Endothelial cell of umbilical vein (primary cell): ENCODE measurements at regions not wholly inside any gene's neighbourhood (a gene's known extent, or its start where the extent isn't known, plus 50 kb on each side); places are given as distances from the start of the nearest gene placed in this dataset.

ENCODE experiments used
- CTCF ChIP-seq, 2 donors: IDR thresholded peaks; 1 replicate in 1 of 2; 2 replicates in 1 of 2; pipeline ENCODE4 v1.5.1; 2011; ENCODE audit warnings: low read length in 2 of 2, mild to moderate bottlenecking in 2 of 2, moderate library complexity in 2 of 2, control low read depth in 1 of 2, inconsistent platforms in 1 of 2, low read depth in 1 of 2; ENCODE audit not compliant: insufficient read depth in 1 of 2; ENCODE audit errors: extremely low read depth in 1 of 2
- EZH2 ChIP-seq: IDR thresholded peaks from 2 replicates; pipeline ENCODE4 v1.6.1; 2012; ENCODE audit warnings: borderline replicate concordance, low read depth, mild to moderate bottlenecking, moderate library complexity, low read length, inconsistent platforms; ENCODE audit not compliant: severe bottlenecking
- FOS ChIP-seq: IDR thresholded peaks from 2 replicates; pipeline ENCODE4 v1.6.1; 2011; ENCODE audit warnings: mild to moderate bottlenecking, low read length, moderate library complexity, borderline replicate concordance; ENCODE audit not compliant: insufficient read depth
- GATA2 ChIP-seq: IDR thresholded peaks from 2 replicates; pipeline ENCODE4 v1.7.0; 2011; ENCODE audit warnings: low read depth, mild to moderate bottlenecking, moderate library complexity, mixed read lengths, low read length; ENCODE audit not compliant: insufficient read length, insufficient read depth
- JUN ChIP-seq: IDR thresholded peaks from 2 replicates; pipeline ENCODE4 v1.6.1; 2011; ENCODE audit warnings: borderline replicate concordance, low read depth; ENCODE audit not compliant: insufficient read length, insufficient read depth
- MAX ChIP-seq: IDR thresholded peaks from 2 replicates; pipeline ENCODE4 v1.6.1; 2011; ENCODE audit not compliant: insufficient read depth, insufficient read length
- POLR2A ChIP-seq: IDR thresholded peaks from 2 replicates; pipeline ENCODE4 v1.6.1; 2012; ENCODE audit warnings: low read depth, mild to moderate bottlenecking, control low read depth, low read length
- POLR2AphosphoS5 ChIP-seq: IDR thresholded peaks from 2 replicates; pipeline ENCODE4 v1.6.1; 2012; ENCODE audit warnings: low read depth, mild to moderate bottlenecking, control low read depth, low read length, moderate library complexity; ENCODE audit not compliant: insufficient read depth

DNA sequence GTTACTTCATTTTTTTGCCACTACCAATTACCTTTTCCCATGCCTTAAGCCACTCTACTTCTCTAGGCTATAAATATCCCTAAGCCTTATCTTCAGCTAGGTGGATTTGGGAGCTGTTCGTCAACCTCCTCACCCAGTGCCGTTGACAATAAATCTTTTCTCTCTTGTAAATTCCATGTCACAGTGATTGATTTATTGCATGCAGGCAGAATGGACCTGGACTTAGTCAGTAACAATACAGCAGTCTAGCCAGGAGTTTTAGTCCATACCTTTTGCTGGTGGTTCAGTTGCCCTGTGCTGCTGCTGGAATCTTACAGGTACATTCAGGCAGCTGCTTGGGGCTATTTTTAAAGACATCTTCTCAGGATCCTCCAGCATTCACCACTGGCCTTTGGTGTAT, 350.5 kb upstream of the NRG3 start:
- TF ChIP-seq POLR2A (no peak), JUN (no peak), CTCF (IDR thresholded peaks at IDR 0.05; ENCODE audit: extremely low read depth in 1 of 2, insufficient read depth in 1 of 2, low read depth in 1 of 2, low read length in 2 of 2) (no peak), EZH2 (no peak), FOS (no peak), POLR2AphosphoS5 (no peak), GATA2 (no peak), MAX (no peak)
